Activated CD4-positive, alpha-beta T cell treated with anti-CD3 and anti-CD28 coated beads for 48 hours (primary cell): ENCODE measurements at regions not wholly inside any gene's neighbourhood (a gene's known extent, or its start where the extent isn't known, plus 50 kb on each side); places are given as distances from the start of the nearest gene placed in this dataset.

Source experiments
- DNase-seq: peaks from one replicate; pipeline ENCODE4 v3.0.0-alpha.2; 2020

GRCh38 chr4:174120446-174121295 lies 162.8 kb downstream of the FBXO8 start:
- DNase-seq = peak; percentile 28

DNA sequence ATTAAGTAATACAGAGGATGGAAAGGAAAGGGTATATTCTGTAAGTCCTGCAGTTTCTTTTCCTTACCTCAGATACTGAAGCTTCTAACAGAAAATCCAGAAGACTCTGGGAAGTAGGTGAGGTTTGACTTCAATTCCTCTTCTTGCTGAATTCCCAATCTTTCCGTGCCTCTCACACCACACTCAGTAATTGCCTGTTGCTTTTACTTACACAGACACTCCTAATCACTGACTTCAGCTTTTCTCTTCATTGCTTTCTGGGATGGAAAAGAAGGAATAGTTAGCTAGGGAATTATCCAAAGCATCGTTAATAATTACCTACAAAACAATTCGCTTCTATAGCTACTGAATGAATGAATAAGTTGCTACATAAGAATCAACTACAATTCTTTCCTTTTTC lies 163.6 kb downstream of the FBXO8 start:
- no peak for DNase-seq

DNA sequence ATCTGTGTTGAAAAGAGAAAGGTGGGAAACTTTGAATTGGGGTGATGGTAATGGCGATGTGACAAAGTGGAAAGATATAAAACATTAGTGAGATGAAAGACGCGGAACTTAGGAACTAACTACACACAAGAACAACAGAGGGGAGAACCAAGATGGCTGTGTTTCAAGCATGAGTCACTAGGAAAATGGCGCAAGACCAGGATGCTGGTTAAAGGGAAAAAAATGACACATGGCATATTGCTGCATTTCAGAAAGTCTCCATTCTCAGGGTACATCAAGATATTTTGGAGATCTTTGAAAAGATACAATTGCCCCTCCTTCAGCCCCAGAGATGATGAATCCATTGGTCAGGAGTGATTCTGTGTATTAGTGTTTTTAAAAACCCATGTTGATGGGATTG lies 164.4 kb downstream of the FBXO8 start:
- no peak for DNase-seq

DNA sequence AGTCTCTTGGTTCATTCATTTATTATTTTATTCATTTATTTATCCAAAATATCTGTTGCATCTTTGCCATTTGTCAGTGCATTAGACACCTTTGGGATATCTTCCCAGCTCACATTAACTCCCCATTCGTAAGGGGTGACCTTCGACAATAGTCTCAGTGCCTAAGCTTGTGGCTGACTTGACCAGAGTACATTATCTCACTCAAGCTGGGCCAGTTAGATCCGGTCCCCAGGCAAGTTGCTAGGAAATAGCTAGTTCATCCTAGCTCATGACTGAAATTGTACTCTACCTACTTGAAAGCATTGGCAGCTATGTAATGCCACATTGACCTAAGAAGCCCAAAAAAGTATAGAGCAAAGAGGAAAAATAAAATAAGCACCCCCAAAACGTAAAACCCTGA lies 165.3 kb downstream of the FBXO8 start:
- no peak for DNase-seq

GRCh38 chr4:174117445-174117844 lies 166.0 kb downstream of the FBXO8 start:
- DNase-seq = no peak

GRCh38 chr4:174116021-174116420 lies 167.4 kb downstream of the FBXO8 start:
- no peak for DNase-seq

GRCh38 chr4:174111422-174111821 lies 172.0 kb downstream of the FBXO8 start:
- DNase-seq = no peak

DNA sequence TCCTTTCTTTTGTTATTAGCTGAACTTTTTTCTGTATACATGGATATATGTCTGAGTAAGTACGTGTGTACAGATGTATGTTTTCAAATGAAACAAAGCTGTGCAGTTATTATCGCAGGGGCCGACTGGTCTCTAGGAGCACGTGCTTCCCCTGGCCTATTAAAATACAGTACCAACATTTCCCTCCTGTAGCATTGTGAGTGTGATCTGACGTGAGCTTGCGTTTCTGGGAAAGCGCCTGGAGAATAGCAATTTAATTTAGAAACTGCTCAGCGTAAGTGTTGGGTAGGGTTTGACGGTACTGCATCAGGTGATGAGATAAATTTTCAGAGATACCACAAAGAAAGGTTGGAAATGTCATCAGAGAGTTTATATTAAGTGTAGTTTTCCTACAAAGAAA lies 173.3 kb downstream of the FBXO8 start:
- DNase-seq = no peak

DNA sequence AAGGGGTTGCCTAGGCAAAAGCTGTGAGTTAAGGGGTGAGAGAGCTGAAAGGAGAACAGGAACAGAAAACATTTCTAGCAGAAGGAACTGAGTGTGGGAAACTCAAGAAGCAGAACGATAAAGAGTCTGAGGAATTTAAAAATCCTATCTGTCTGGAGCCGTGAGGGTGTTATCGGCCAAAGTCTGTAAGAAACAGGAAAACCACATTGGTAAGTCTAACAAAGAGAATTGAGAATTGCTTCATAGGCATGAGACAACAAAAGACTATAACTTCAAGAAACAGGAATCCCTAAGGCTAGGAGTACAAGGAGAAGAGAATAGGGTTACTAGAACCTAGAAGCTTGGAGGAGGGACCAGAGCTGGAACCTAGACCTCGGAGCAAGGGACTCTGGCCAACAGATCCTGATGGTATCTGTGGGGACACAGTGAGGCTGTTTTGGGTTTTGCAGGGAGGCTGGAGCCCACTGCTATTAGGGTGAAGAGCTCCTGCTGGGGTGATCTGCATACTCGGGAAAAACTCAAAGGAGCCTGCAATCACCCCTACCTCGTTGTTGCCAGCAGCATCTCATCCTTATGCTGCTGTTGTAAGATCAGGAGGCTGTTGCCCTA lies 175.6 kb downstream of the FBXO8 start:
- no peak for DNase-seq

- DNase-seq = no peak
Measured at GRCh38 chr4:174105202-174105601, 178.3 kb downstream of the FBXO8 start.

GRCh38 chr4:174100910-174101309 lies 182.6 kb downstream of the FBXO8 start:
- no peak for DNase-seq

- no peak for DNase-seq
Measured at GRCh38 chr4:174099712-174100111, 183.8 kb downstream of the FBXO8 start.

GRCh38 chr4:174096999-174097398 lies 186.5 kb downstream of the FBXO8 start:
- DNase-seq = no peak

- no peak for DNase-seq
Measured at GRCh38 chr4:174096456-174096855, 187.0 kb downstream of the FBXO8 start.

- no peak for DNase-seq
Measured at GRCh38 chr4:174091130-174091529, 192.3 kb downstream of the FBXO8 start.

- no peak for DNase-seq
Measured at GRCh38 chr4:174089711-174090110, 193.8 kb downstream of the FBXO8 start.

DNA sequence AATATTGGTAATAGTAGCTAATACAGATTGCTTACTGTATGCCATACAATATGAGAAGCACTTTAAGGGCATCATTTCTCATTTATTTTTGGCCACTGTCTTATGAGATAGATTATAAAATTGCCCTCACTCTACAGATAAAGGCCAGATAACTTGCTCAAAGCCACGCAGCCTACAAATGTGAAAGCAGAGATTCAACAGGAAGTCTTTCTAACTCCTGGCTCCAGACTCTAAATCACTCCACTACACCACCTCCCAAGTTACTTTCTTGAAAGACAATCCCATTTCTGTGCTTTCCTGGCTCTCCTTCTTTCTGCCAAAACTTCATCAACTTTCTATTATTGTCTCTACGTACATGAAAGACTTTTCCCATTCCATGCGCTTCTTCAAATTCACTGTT lies 194.7 kb downstream of the FBXO8 start:
- no peak for DNase-seq

GRCh38 chr4:174086829-174087799 lies 196.4 kb downstream of the FBXO8 start:
- no peak for DNase-seq

DNA sequence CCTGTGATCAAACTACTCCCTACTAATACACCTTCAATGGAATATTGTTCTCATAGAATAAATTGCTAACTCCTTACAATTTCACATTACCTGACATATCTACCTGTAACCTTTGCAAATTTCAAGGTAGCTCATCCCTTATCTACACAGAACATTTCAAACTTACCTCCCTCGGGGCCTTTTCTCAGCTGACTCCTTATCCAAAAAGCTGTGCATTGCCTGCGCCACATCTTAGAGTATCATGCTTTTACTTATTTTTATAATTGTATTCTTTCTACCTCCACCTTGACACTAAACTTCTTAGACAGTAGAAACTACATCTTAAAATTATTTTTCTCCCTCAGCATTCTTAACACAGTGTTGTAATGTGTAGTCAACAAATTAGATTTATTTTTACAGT lies 198.5 kb downstream of the FBXO8 start:
- DNase-seq = no peak

DNA sequence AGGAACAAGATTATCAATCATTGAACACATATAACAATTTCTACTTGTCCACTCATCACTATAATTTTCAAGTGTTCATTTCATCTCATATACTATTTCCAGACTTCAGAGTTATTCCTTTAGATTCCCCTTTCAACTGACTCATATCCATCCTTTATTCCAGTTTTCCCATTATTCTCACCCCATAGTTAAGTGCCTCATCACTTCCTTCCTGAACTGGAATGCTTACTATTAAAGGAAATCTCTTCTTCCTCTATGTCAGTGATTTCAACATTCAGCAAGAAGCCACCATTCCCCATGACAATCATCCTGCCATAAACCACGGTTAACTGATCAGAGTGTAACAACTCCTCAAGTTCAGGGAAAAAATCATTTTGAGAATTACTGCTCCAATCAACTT lies 198.9 kb downstream of the FBXO8 start:
- DNase-seq = no peak

DNA sequence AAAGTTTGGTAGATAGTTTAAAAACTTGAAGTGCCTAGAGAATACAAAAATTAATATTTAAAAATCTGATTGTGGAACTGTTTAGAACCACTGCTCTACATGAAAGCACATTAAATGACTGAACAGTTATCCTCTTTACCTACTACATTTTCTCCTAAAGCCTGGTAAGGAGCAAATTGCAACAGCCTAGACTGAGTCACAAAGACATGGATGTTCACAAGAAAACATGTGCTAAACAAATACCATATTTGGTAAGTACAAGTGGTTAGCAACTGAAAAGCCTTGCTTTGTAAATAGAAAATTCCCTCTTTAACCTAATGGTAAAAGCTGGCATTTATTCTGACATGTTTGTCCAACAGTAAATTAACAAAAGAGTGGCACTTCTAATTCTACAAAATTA lies 203.1 kb downstream of the FBXO8 start:
- DNase-seq = no peak

DNA sequence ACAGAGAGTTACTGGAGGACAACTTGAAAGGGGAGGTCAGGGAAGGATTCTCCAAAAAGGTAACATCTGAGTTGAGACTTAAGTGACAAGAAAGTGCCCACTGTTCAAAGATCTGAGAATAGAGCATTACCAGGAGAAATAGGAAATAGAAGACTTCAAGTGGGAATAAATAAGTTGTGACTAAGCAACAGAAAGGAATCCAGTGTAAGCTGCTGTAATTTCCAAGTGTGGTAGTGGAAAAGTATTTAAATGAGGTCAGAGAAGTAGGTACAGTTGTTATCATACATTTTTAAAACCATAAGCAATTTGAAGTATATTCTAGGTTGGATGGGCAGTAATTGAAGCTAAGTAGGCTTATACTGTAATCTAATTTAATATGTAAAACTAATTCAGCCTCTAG lies 211.9 kb downstream of the FBXO8 start:
- DNase-seq = no peak

DNA sequence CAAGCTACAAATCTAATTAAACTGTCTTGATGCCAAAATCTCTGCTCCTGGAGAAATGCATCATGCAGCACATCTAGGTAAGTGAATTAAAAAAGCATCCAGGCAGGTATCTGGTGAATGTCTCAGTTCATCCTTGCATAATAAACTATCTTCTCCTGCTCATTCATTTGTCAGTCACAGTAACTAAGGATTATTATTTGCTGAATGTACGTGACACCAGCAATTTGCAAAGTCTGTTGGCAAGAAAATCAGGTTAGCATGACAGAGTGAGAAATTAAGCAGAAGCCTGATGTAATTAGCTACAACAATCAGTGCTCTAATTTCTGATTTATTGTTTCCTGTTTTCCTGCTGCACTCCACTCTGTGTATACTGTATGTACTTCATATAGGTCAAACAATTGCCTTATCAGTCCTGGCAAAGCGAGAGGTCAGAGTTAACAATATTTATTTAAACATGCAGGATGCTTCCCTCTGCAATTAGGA lies 213.6 kb downstream of the FBXO8 start:
- no peak for DNase-seq
